ENCODE measurements at regions not wholly inside any gene's neighbourhood (a gene's known extent, or its start where the extent isn't known, plus 50 kb on each side); places are given as distances from the start of the nearest gene placed in this dataset.

GRCh38 chr4:164154416-164154815 is 599.5 kb upstream of the SMIM31 start:
- no peak for FAIRE-seq
- no peak for TF ChIP-seq POLR2A (IDR thresholded peaks at IDR 0.05; ENCODE audit: low read depth, low read length)
- no peak for DNase-seq (ENCODE audit: insufficient read length, low spot score)

- peak; percentile 27 for FAIRE-seq
- TF ChIP-seq POLR2A (IDR thresholded peaks at IDR 0.05; ENCODE audit: low read depth, low read length): no peak
- DNase-seq (ENCODE audit: insufficient read length, low spot score): no peak
These were observed 584.3 kb upstream of the SMIM31 start for GRCh38 chr4:164169591-164169990.

- no peak for DNase-seq (ENCODE audit: insufficient read length, low spot score)
- no peak for FAIRE-seq
- no peak for TF ChIP-seq POLR2A (IDR thresholded peaks at IDR 0.05; ENCODE audit: low read depth, low read length)
These were observed 576.8 kb upstream of the SMIM31 start for GRCh38 chr4:164177153-164177552.

GRCh38 chr4:164177753-164178152 is 576.2 kb upstream of the SMIM31 start:
- no peak for FAIRE-seq
- TF ChIP-seq POLR2A (IDR thresholded peaks at IDR 0.05; ENCODE audit: low read depth, low read length): no peak
- no peak for DNase-seq (ENCODE audit: insufficient read length, low spot score)

GRCh38 chr4:164188236-164188635 is 565.7 kb upstream of the SMIM31 start:
- FAIRE-seq (no peak), DNase-seq (ENCODE audit: insufficient read length, low spot score) (no peak)
- no peak for TF ChIP-seq POLR2A (IDR thresholded peaks at IDR 0.05; ENCODE audit: low read depth, low read length)

GRCh38 chr4:164192844-164193243 is 561.1 kb upstream of the SMIM31 start:
- no peak for TF ChIP-seq POLR2A (IDR thresholded peaks at IDR 0.05; ENCODE audit: low read depth, low read length)
- DNase-seq (ENCODE audit: insufficient read length, low spot score) (no peak), FAIRE-seq (no peak)

GRCh38 chr4:164193676-164194075 is 560.3 kb upstream of the SMIM31 start:
- no peak for TF ChIP-seq POLR2A (IDR thresholded peaks at IDR 0.05; ENCODE audit: low read depth, low read length)
- DNase-seq (ENCODE audit: insufficient read length, low spot score) (no peak), FAIRE-seq (no peak)

GRCh38 chr4:164197556-164197955 is 556.4 kb upstream of the SMIM31 start:
- DNase-seq (ENCODE audit: insufficient read length, low spot score) (no peak), FAIRE-seq (no peak)

GRCh38 chr4:164203476-164203875 is 550.5 kb upstream of the SMIM31 start:
- FAIRE-seq (no peak), DNase-seq (ENCODE audit: insufficient read length, low spot score) (no peak)
- TF ChIP-seq POLR2A (IDR thresholded peaks at IDR 0.05; ENCODE audit: low read depth, low read length): no peak

More at GRCh38 chr4:164197556-164197955, 556.4 kb upstream of the SMIM31 start:
- no peak for TF ChIP-seq POLR2A (IDR thresholded peaks at IDR 0.05; ENCODE audit: low read depth, low read length)

GRCh38 chr4:164204434-164204833 is 549.5 kb upstream of the SMIM31 start:
- peak; percentile 7 for DNase-seq (ENCODE audit: insufficient read length, low spot score)
- peak; percentile 91 for FAIRE-seq
- no peak for TF ChIP-seq POLR2A (IDR thresholded peaks at IDR 0.05; ENCODE audit: low read depth, low read length)

GRCh38 chr4:164207460-164207859 is 546.5 kb upstream of the SMIM31 start:
- FAIRE-seq (no peak), DNase-seq (ENCODE audit: insufficient read length, low spot score) (no peak)
- no peak for TF ChIP-seq POLR2A (IDR thresholded peaks at IDR 0.05; ENCODE audit: low read depth, low read length)

- TF ChIP-seq POLR2A (IDR thresholded peaks at IDR 0.05; ENCODE audit: low read depth, low read length): no peak
- FAIRE-seq: no peak
- no peak for DNase-seq (ENCODE audit: insufficient read length, low spot score)
These were observed 543.6 kb upstream of the SMIM31 start for GRCh38 chr4:164210377-164210776.

GRCh38 chr4:164212134-164212533 is 541.8 kb upstream of the SMIM31 start:
- DNase-seq (ENCODE audit: insufficient read length, low spot score) (no peak), FAIRE-seq (no peak)
- TF ChIP-seq POLR2A (IDR thresholded peaks at IDR 0.05; ENCODE audit: low read depth, low read length): no peak

- no peak for FAIRE-seq
- no peak for DNase-seq (ENCODE audit: insufficient read length, low spot score)
- no peak for TF ChIP-seq POLR2A (IDR thresholded peaks at IDR 0.05; ENCODE audit: low read depth, low read length)
These were observed 541.2 kb upstream of the SMIM31 start for GRCh38 chr4:164212714-164213113.

GRCh38 chr4:164215113-164215741 is 538.7 kb upstream of the SMIM31 start:
- FAIRE-seq: no peak
- no peak for DNase-seq (ENCODE audit: insufficient read length, low spot score)
- TF ChIP-seq POLR2A (IDR thresholded peaks at IDR 0.05; ENCODE audit: low read depth, low read length): no peak

- FAIRE-seq (no peak), DNase-seq (ENCODE audit: insufficient read length, low spot score) (no peak)
These were observed 532.3 kb upstream of the SMIM31 start for GRCh38 chr4:164221631-164222030.

More at GRCh38 chr4:164221631-164222030, 532.3 kb upstream of the SMIM31 start:
- no peak for TF ChIP-seq POLR2A (IDR thresholded peaks at IDR 0.05; ENCODE audit: low read depth, low read length)

All from H54 (cell line).